ENCODE measurements at regions not wholly inside any gene's neighbourhood (a gene's known extent, or its start where the extent isn't known, plus 50 kb on each side); places are given as distances from the start of the nearest gene placed in this dataset.

GRCh38 chr2:156031121-156031520, 301.4 kb downstream of the NR4A2 start:
- H3K9ac ChIP-seq (ENCODE audit: low read length) = no peak overlapping the region
- H3K36me3 ChIP-seq (ENCODE audit: control insufficient read depth in 1 of 2, insufficient read depth in 2 of 2, low read depth in 1 of 2, low read length in 2 of 2) = no peaks in the 10 kb centered on the region
- H2BK120ac ChIP-seq (ENCODE audit: low read depth, low read length) = no peak overlapping the region
- no peak overlapping the region for H3K23ac ChIP-seq (ENCODE audit: low read length in 2 of 2)
- no CpG with 5 or more reads among the region's 3 CpGs for WGBS
- H3K4me1 ChIP-seq (ENCODE audit: control insufficient read depth, insufficient read depth, low read depth, low read length) = no peaks in the 10 kb centered on the region
- H3K27ac ChIP-seq (ENCODE audit: low read length, poor library complexity, severe bottlenecking) = no peak overlapping the region
- peaks cover 3% of the 10 kb centered on the region for H3K9me3 ChIP-seq (ENCODE audit: control insufficient read depth, low read length)
- no peak overlapping the region for H2AFZ ChIP-seq (ENCODE audit: low read depth, low read length)
- no peak overlapping the region for H3K4me3 ChIP-seq (ENCODE audit: insufficient read depth in 1 of 2, low read depth in 1 of 2, low read length in 2 of 2)
- H3K79me1 ChIP-seq (replicated peaks; ENCODE audit: low read length, poor library complexity, severe bottlenecking) = no peaks in the 10 kb centered on the region
- H3K4me2 ChIP-seq (ENCODE audit: low read length, poor library complexity, severe bottlenecking) = no peak overlapping the region
- H3K14ac ChIP-seq (ENCODE audit: low read length in 2 of 2) = no peak overlapping the region
- no peak overlapping the region for H3K18ac ChIP-seq (ENCODE audit: low read depth in 1 of 2, low read length in 2 of 2)
- no peak overlapping the region for H3K4ac ChIP-seq (ENCODE audit: low read depth in 1 of 2, low read length in 2 of 2)
- no peak overlapping the region for H4K91ac ChIP-seq (ENCODE audit: low read length)
- no peak overlapping the region for H2BK5ac ChIP-seq (ENCODE audit: low read depth, low read length, poor library complexity, severe bottlenecking)
- no peak overlapping the region for H4K8ac ChIP-seq (ENCODE audit: low read length)
- H2BK12ac ChIP-seq (ENCODE audit: low read length in 2 of 2) = no peak overlapping the region
- DNase-seq = no peak
- no peak overlapping the region for H2AK5ac ChIP-seq (ENCODE audit: low read length, severe bottlenecking)
- H2BK15ac ChIP-seq (ENCODE audit: low read depth, poor library complexity, severe bottlenecking) = no peak overlapping the region
- no peaks in the 10 kb centered on the region for H3K27me3 ChIP-seq (ENCODE audit: control insufficient read depth in 1 of 2, insufficient read depth in 1 of 2, low read length in 2 of 2)

- H2BK120ac ChIP-seq (ENCODE audit: low read depth, low read length) = no peak overlapping the region
- H4K91ac ChIP-seq (ENCODE audit: low read length) = no peak overlapping the region
- no peak overlapping the region for H2AK5ac ChIP-seq (ENCODE audit: low read length, severe bottlenecking)
- H3K4me1 ChIP-seq (ENCODE audit: control insufficient read depth, insufficient read depth, low read depth, low read length) = no peaks in the 10 kb centered on the region
- no peak overlapping the region for H4K8ac ChIP-seq (ENCODE audit: low read length)
- H2BK12ac ChIP-seq (ENCODE audit: low read length in 2 of 2) = no peak overlapping the region
- no peak overlapping the region for H2AFZ ChIP-seq (ENCODE audit: low read depth, low read length)
- no peak overlapping the region for H3K18ac ChIP-seq (ENCODE audit: low read depth in 1 of 2, low read length in 2 of 2)
- no peak overlapping the region for H2BK15ac ChIP-seq (ENCODE audit: low read depth, poor library complexity, severe bottlenecking)
- DNase-seq = no peak
- peaks cover 3% of the 10 kb centered on the region for H3K9me3 ChIP-seq (ENCODE audit: control insufficient read depth, low read length)
- H3K27me3 ChIP-seq (ENCODE audit: control insufficient read depth in 1 of 2, insufficient read depth in 1 of 2, low read length in 2 of 2) = no peaks in the 10 kb centered on the region
- H3K27ac ChIP-seq (ENCODE audit: low read length, poor library complexity, severe bottlenecking) = no peak overlapping the region
- no peak overlapping the region for H3K4ac ChIP-seq (ENCODE audit: low read depth in 1 of 2, low read length in 2 of 2)
- WGBS = no CpG with 5 or more reads among the region's 2 CpGs
- H3K23ac ChIP-seq (ENCODE audit: low read length in 2 of 2) = no peak overlapping the region
- no peak overlapping the region for H3K9ac ChIP-seq (ENCODE audit: low read length)
- H3K4me2 ChIP-seq (ENCODE audit: low read length, poor library complexity, severe bottlenecking) = no peak overlapping the region
- H2BK5ac ChIP-seq (ENCODE audit: low read depth, low read length, poor library complexity, severe bottlenecking) = no peak overlapping the region
- no peak overlapping the region for H3K14ac ChIP-seq (ENCODE audit: low read length in 2 of 2)
- no peaks in the 10 kb centered on the region for H3K36me3 ChIP-seq (ENCODE audit: control insufficient read depth in 1 of 2, insufficient read depth in 2 of 2, low read depth in 1 of 2, low read length in 2 of 2)
- no peak overlapping the region for H3K4me3 ChIP-seq (ENCODE audit: insufficient read depth in 1 of 2, low read depth in 1 of 2, low read length in 2 of 2)
- H3K79me1 ChIP-seq (replicated peaks; ENCODE audit: low read length, poor library complexity, severe bottlenecking) = no peaks in the 10 kb centered on the region
Measured at GRCh38 chr2:156023229-156023869, 309.2 kb downstream of the NR4A2 start.

GRCh38 chr2:156021146-156022040, 311.1 kb downstream of the NR4A2 start:
- H2AK5ac ChIP-seq (ENCODE audit: low read length, severe bottlenecking) = no peak overlapping the region
- no peak overlapping the region for H3K27ac ChIP-seq (ENCODE audit: low read length, poor library complexity, severe bottlenecking)
- no peak for DNase-seq
- no peak overlapping the region for H3K9ac ChIP-seq (ENCODE audit: low read length)
- no peak overlapping the region for H3K4me3 ChIP-seq (ENCODE audit: insufficient read depth in 1 of 2, low read depth in 1 of 2, low read length in 2 of 2)
- no peak overlapping the region for H3K23ac ChIP-seq (ENCODE audit: low read length in 2 of 2)
- H3K79me1 ChIP-seq (replicated peaks; ENCODE audit: low read length, poor library complexity, severe bottlenecking) = no peaks in the 10 kb centered on the region
- H3K18ac ChIP-seq (ENCODE audit: low read depth in 1 of 2, low read length in 2 of 2) = no peak overlapping the region
- no peak overlapping the region for H3K4ac ChIP-seq (ENCODE audit: low read depth in 1 of 2, low read length in 2 of 2)
- no peak overlapping the region for H4K91ac ChIP-seq (ENCODE audit: low read length)
- H3K27me3 ChIP-seq (ENCODE audit: control insufficient read depth in 1 of 2, insufficient read depth in 1 of 2, low read length in 2 of 2) = no peaks in the 10 kb centered on the region
- no peak overlapping the region for H3K4me2 ChIP-seq (ENCODE audit: low read length, poor library complexity, severe bottlenecking)
- no peak overlapping the region for H2BK15ac ChIP-seq (ENCODE audit: low read depth, poor library complexity, severe bottlenecking)
- no peaks in the 10 kb centered on the region for H3K36me3 ChIP-seq (ENCODE audit: control insufficient read depth in 1 of 2, insufficient read depth in 2 of 2, low read depth in 1 of 2, low read length in 2 of 2)
- H2AFZ ChIP-seq (ENCODE audit: low read depth, low read length) = no peak overlapping the region
- 86% methylated on average over 2 of the region's 3 CpGs for WGBS
- H3K9me3 ChIP-seq (ENCODE audit: control insufficient read depth, low read length) = no peaks in the 10 kb centered on the region
- H4K8ac ChIP-seq (ENCODE audit: low read length) = no peak overlapping the region
- no peak overlapping the region for H3K14ac ChIP-seq (ENCODE audit: low read length in 2 of 2)
- H2BK120ac ChIP-seq (ENCODE audit: low read depth, low read length) = no peak overlapping the region
- H3K4me1 ChIP-seq (ENCODE audit: control insufficient read depth, insufficient read depth, low read depth, low read length) = no peaks in the 10 kb centered on the region
- H2BK5ac ChIP-seq (ENCODE audit: low read depth, low read length, poor library complexity, severe bottlenecking) = no peak overlapping the region
- H2BK12ac ChIP-seq (ENCODE audit: low read length in 2 of 2) = no peak overlapping the region

- WGBS = no CpG with 5 or more reads among the region's 2 CpGs
- Histone ChIP-seq H2BK120ac (ENCODE audit: low read depth, low read length) (no peak overlapping the region), H3K23ac (ENCODE audit: low read length in 2 of 2) (no peak overlapping the region), H2BK12ac (ENCODE audit: low read length in 2 of 2) (no peak overlapping the region), H4K91ac (ENCODE audit: low read length) (no peak overlapping the region), H3K4me1 (ENCODE audit: control insufficient read depth, insufficient read depth, low read depth, low read length) (no peaks in the 10 kb centered on the region), H3K18ac (ENCODE audit: low read depth in 1 of 2, low read length in 2 of 2) (no peak overlapping the region), H3K9me3 (ENCODE audit: control insufficient read depth, low read length) (no peaks in the 10 kb centered on the region), H2AK5ac (ENCODE audit: low read length, severe bottlenecking) (no peak overlapping the region), H3K4ac (ENCODE audit: low read depth in 1 of 2, low read length in 2 of 2) (no peak overlapping the region), H3K27me3 (ENCODE audit: control insufficient read depth in 1 of 2, insufficient read depth in 1 of 2, low read length in 2 of 2) (no peaks in the 10 kb centered on the region), H3K9ac (ENCODE audit: low read length) (no peak overlapping the region), H2BK15ac (ENCODE audit: low read depth, poor library complexity, severe bottlenecking) (no peak overlapping the region), H3K79me1 (replicated peaks; ENCODE audit: low read length, poor library complexity, severe bottlenecking) (no peaks in the 10 kb centered on the region), H2BK5ac (ENCODE audit: low read depth, low read length, poor library complexity, severe bottlenecking) (no peak overlapping the region), H2AFZ (ENCODE audit: low read depth, low read length) (no peak overlapping the region), H3K4me2 (ENCODE audit: low read length, poor library complexity, severe bottlenecking) (no peak overlapping the region), H3K14ac (ENCODE audit: low read length in 2 of 2) (no peak overlapping the region), H3K27ac (ENCODE audit: low read length, poor library complexity, severe bottlenecking) (no peak overlapping the region), H3K36me3 (ENCODE audit: control insufficient read depth in 1 of 2, insufficient read depth in 2 of 2, low read depth in 1 of 2, low read length in 2 of 2) (no peaks in the 10 kb centered on the region), H4K8ac (ENCODE audit: low read length) (no peak overlapping the region), H3K4me3 (ENCODE audit: insufficient read depth in 1 of 2, low read depth in 1 of 2, low read length in 2 of 2) (no peak overlapping the region)
- DNase-seq = no peak
Measured at GRCh38 chr2:156019341-156019740, 313.2 kb downstream of the NR4A2 start.
